PFSK-1 (cell line): ENCODE measurements at regions not wholly inside any gene's neighbourhood (a gene's known extent, or its start where the extent isn't known, plus 50 kb on each side); places are given as distances from the start of the nearest gene placed in this dataset.

Experiments
- FOXP2 ChIP-seq: optimal IDR thresholded peaks from 2 replicates; pipeline ENCODE3; 2011; ENCODE audit warnings: borderline replicate concordance, control low read depth, inconsistent platforms; ENCODE audit not compliant: insufficient read depth; ENCODE audit errors: extremely low read length, extremely low read depth
- POLR2AphosphoS5 ChIP-seq: IDR thresholded peaks from 2 replicates; pipeline ENCODE4 v1.6.1; 2012; ENCODE audit warnings: low read depth, mild to moderate bottlenecking, control low read depth, low read length, moderate library complexity
- REST ChIP-seq, 2 experiments: IDR thresholded peaks; 2 replicates each; pipeline versions ENCODE4 v1.6.1 to v1.8.0; 2011 to 2012; ENCODE audit warnings: low read depth in 2 of 2, low read length in 2 of 2, control low read depth in 1 of 2, inconsistent platforms in 1 of 2, mild to moderate bottlenecking in 1 of 2, moderate library complexity in 1 of 2; ENCODE audit not compliant: insufficient read depth in 1 of 2
- SIN3A ChIP-seq: IDR thresholded peaks from 2 replicates; pipeline ENCODE4 v1.6.1; 2012; ENCODE audit warnings: mild to moderate bottlenecking, low read length, moderate library complexity, borderline replicate concordance; ENCODE audit not compliant: insufficient read depth
- TAF1 ChIP-seq: IDR thresholded peaks from 2 replicates; pipeline ENCODE4 v1.6.1; 2012; ENCODE audit warnings: low read length, control low read depth, borderline replicate concordance; ENCODE audit not compliant: insufficient read depth

GRCh38 chr10:94240491-94240890 is 122.2 kb downstream of the NOC3L start:
- TF ChIP-seq POLR2AphosphoS5 (no peak), TAF1 (no peak), REST (IDR thresholded peaks at IDR 0.05; ENCODE audit: insufficient read depth in 1 of 2, low read depth in 2 of 2, low read length in 2 of 2) (no peak), FOXP2 (no peak), SIN3A (no peak)

GRCh38 chr10:94240901-94241300 is 121.8 kb downstream of the NOC3L start:
- no peak for TF ChIP-seq POLR2AphosphoS5
- TF ChIP-seq REST (IDR thresholded peaks at IDR 0.05; ENCODE audit: insufficient read depth in 1 of 2, low read depth in 2 of 2, low read length in 2 of 2), result no peak
- TF ChIP-seq SIN3A, result no peak
- TF ChIP-seq TAF1, result no peak
- TF ChIP-seq FOXP2, result no peak

GRCh38 chr10:94251098-94251497 is 111.6 kb downstream of the NOC3L start:
- no peak for TF ChIP-seq FOXP2
- TF ChIP-seq SIN3A, result no peak
- no peak for TF ChIP-seq POLR2AphosphoS5
- no peak for TF ChIP-seq TAF1
- TF ChIP-seq REST (IDR thresholded peaks at IDR 0.05; ENCODE audit: insufficient read depth in 1 of 2, low read depth in 2 of 2, low read length in 2 of 2), result no peak

- TF ChIP-seq FOXP2 (no peak), SIN3A (no peak), POLR2AphosphoS5 (no peak), TAF1 (no peak), REST (IDR thresholded peaks at IDR 0.05; ENCODE audit: insufficient read depth in 1 of 2, low read depth in 2 of 2, low read length in 2 of 2) (no peak)
Observed at GRCh38 chr10:94251568-94251967, 111.2 kb downstream of the NOC3L start.

GRCh38 chr10:94260455-94260854 is 102.3 kb downstream of the NOC3L start:
- TF ChIP-seq TAF1 (no peak), SIN3A (no peak), FOXP2 (no peak), POLR2AphosphoS5 (no peak), REST (IDR thresholded peaks at IDR 0.05; ENCODE audit: insufficient read depth in 1 of 2, low read depth in 2 of 2, low read length in 2 of 2) (no peak)
